Fibroblast of skin of left quadriceps (primary cell): ENCODE measurements at regions not wholly inside any gene's neighbourhood (a gene's known extent, or its start where the extent isn't known, plus 50 kb on each side); places are given as distances from the start of the nearest gene placed in this dataset.

Source experiments
- DNase-seq, 2 experiments: peaks; one replicate each; pipeline ENCODE4 v3.0.0-alpha.2; 2013; ENCODE audit warnings: low read depth in 2 of 2

GRCh38 chr6:101212640-101213039 lies 180.9 kb upstream of the GRIK2 start:
- no peak for DNase-seq

DNA sequence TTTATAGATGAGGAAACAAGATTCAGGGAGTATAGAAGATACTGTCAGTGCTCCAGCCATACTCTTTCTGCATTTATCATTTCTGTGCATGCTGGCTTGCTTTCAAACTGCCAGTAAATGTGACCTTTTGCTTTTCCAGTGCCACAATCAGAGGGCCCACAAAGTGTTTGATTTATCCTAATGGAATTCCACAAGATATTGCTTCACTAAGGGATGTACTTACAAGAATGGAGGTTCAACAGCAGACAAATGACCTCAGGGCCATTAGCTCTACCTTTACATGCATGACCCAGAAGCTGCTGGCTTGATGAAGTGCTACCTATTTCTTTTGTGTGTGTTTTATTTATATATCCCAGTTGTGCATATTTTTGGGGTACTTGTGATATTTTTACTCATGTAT lies 171.5 kb upstream of the GRIK2 start:
- no peak for DNase-seq

DNA sequence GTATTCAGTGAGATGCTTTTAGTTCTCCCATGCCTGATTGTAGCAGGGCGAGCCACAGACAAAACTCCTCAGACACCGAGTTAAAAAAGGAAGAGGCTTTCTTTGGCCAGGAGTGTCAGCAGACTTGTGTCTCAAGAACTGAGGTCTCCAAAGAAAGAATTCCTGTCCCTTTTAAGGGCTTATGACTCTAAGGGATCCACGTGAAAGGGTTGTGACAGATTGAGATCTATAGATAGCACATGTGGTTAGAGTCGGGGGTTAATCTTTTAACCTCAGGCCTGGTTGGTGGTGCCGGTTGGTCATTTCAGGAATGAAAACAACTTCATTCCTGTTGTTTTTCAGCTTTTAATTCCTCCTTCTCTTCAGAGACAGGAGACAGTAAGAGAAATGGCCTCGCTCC lies 168.8 kb upstream of the GRIK2 start:
- DNase-seq = no peak

DNA sequence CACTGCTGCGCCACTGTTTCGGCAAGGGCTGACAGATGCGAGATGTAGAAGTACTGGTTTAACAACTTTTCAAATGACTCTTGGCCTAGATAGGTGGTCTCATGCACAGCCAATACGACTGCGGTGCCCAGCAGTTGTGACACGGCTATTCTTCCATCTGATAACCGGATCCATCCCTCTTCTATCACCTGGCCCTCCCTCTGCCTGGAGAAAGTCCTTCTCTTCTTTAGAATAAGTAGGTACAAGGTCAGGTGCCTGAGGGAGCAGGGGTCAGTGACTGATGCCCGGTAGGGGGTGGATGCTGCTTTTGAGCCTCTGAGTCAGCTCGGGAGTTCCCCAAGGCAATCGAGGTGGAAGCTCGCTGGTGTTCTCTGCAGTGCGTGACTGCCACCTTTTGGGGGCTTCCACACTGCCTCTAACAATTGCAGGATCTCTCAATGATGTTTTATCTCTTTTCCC lies 166.8 kb upstream of the GRIK2 start:
- no peak for DNase-seq

- no peak for DNase-seq
These were observed 162.6 kb upstream of the GRIK2 start for GRCh38 chr6:101230866-101231265.

DNA sequence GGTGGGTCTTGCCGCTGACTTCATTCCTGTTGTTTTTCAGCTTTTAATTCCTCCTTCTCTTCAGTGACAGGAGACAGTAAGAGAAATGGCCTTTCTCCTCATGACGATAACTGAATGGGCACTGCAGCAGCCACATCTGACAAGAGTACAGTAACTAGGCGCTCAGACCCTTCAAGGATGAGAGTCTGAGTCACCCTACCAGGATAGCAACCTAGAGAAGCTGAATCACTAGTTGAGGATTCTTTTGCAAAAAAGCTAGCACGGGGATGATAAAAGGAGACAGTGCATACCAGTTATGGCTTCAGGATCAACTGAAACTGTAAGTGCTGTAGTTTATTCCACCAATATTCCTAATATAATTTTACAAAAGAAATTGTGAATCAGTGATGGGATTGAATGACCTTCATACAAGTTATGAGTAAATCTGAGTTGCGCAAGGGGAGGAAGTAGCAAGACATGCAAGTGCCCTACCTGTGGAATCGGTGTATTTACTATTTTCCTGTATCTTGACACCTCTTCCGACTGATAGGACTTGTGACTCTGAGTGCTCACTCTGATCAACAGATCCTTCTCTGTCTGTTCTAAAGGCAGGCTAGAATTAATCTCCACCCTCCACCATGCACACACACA lies 161.8 kb upstream of the GRIK2 start:
- DNase-seq = no peak

- no peak for DNase-seq
These were observed 160.5 kb upstream of the GRIK2 start for GRCh38 chr6:101232961-101233360.

DNA sequence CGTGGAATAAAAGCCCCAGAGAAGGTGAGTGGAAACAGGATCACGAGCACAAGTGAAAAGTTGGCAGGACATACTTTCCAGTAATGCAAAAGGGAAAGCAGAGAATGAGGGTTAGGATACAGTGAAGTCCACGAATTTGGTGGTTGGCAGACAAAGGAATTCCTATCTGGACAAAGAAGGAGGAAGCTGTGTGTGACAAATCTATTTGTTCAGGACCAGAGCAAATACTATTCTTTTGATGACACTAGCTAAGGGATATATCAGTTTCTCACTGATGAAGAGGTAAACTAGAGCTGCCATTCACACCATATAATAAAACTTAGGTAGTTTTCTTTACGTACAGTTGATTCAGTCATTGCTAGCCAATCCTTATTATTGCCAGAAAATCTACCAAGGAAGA lies 156.8 kb upstream of the GRIK2 start:
- DNase-seq = no peak

GRCh38 chr6:101241442-101241841 lies 152.1 kb upstream of the GRIK2 start:
- DNase-seq = no peak

- DNase-seq = no peak
These were observed 144.0 kb upstream of the GRIK2 start for GRCh38 chr6:101249470-101249869.

- DNase-seq = no peak
These were observed 136.3 kb upstream of the GRIK2 start for GRCh38 chr6:101257163-101257562.

GRCh38 chr6:101259505-101259904 lies 134.0 kb upstream of the GRIK2 start:
- DNase-seq = no peak

- DNase-seq = no peak
These were observed 129.9 kb upstream of the GRIK2 start for GRCh38 chr6:101263596-101263995.

DNA sequence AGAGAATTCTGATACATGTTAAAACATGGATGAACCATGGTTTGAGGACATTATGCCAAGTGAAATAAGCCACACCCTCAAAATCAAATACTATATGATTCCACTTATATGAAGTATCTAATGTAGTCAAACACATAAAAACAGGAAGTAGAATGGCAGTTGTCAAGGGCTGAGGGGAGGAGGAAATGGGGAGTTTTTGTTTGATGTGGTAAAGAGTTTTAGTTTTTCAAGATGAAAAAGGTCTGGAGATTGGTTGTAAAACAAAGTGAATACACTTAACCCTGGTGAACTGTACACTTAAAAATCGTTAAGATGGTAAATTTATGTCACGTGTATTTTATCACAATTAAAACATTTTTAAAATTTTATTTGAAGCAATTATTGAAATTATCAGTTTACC lies 127.4 kb upstream of the GRIK2 start:
- DNase-seq = no peak

DNA sequence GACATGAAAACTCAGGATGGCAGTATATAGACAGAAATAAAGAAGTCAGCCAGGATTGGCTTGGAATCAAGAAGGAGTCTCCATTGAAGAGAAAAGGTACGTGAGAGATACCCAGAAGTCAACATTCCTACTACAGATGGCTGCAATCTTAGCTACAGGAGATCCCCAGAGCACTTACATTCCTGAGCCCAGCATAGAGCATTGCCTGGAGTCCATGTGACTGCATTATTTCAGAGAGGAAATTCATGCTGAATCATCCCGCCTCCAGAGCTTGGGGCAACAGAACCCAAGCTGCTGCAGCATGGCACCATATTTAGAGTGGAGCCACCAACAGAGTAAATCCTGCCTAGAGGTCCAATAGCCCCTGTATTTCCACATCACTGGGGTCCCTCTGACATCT lies 125.0 kb upstream of the GRIK2 start:
- no peak for DNase-seq

DNA sequence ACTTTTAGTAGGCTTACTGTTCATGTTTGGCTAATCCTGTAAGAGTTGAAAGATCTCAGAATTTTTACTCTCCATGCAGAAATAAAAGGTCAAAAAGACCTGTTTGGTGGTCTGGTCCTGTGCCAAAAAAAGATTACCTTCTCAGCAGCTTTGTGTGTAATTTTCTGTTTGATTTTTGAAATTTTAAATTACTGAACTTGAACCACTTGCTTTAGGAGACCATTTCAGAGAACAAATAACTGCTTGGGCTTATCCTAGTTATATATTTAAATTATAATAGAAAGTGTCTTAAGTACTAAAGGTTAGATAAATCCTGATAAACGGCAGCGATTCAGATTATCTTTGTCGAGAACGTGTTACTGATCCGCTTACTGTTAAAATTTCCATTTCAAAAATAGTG lies 118.3 kb upstream of the GRIK2 start:
- no peak for DNase-seq

- DNase-seq = no peak
These were observed 117.4 kb upstream of the GRIK2 start for GRCh38 chr6:101276066-101276465.

DNA sequence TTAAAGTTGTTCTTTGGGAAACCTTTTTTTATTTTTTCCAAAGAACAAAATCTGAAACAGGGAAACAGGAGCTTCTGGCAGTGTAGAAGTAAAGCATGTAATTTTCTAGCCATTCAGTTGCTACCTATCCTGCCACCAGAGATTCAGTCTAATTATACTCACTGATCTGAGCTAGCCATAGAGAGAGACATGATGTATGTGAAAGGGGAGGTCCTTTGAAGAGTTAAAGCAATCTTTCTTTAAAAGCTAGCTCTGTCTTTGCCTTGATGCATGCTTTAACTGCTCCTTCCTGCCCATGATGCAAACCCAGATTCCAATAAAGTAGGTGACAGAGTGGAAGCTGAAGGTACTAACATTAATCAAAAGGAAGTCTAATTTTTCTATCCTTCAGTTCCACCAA lies 114.1 kb upstream of the GRIK2 start:
- no peak for DNase-seq

GRCh38 chr6:101281266-101281665 lies 112.2 kb upstream of the GRIK2 start:
- no peak for DNase-seq

DNA sequence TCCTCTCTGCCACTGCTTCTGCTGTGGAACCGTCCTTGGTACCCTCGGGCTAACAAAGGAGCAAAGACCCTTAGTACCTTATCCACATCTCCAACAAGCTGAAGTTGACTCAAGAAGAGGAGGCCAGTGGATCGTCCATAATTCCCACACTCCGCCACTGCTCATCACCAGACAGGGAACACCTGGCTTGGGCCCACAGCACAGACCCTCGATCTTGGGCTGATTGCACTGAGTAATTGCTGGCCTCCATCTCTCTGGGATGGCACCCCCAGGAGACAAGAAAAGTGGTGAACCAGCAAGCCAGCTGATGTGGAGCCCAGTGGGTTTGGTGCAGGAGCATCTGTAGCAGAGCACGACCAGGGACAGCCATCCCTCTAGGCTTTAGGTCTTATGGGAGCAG lies 109.4 kb upstream of the GRIK2 start:
- no peak for DNase-seq

GRCh38 chr6:101286146-101286545 lies 107.4 kb upstream of the GRIK2 start:
- DNase-seq = no peak

DNA sequence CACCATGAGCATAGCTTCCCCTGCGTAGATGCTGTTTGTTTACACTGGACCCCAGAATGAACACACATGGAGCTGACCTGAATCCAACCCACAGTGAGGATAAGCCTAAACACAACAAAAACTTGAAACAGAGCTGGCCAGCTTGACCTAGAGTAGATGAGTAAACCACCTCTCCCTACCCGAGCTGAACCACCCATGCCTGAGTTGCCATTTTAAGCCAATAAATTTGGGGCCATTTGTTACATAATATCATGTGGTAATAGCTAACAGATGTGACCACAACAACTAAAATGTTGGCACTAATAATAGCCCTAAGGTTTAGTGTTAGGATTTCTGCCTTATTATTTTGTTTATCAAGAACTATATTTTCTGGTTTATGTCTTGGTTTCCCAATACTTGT lies 103.2 kb upstream of the GRIK2 start:
- no peak for DNase-seq

DNA sequence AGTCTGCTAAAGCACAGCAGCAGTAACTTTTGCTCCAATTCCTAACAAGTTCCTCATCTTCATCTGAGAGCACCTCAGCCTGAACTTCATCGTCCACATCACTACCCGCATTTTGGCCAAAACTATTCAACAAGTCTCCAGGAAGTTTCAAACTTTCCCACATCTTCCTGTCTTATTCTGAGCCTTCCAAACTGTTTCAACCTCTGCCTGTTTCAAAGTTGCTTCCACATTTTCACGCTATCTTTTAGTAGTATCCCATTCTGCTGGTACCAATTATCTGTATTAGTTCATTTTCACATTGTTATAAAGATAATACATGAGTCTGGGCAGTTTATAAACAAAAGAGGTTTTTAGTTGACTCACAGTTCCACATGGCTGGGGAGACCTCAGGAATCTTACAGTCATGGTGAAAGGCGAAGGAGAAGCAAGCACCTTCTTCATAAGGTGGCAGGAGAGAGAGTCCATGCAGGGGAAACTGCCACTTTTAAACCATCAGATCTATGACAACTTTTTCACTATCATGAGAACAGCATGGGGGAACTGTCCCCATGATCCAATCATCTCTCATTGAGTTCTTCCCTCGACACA lies 99.4 kb upstream of the GRIK2 start:
- DNase-seq = no peak

- no peak for DNase-seq
These were observed 98.8 kb upstream of the GRIK2 start for GRCh38 chr6:101294676-101295075.
